ENCODE measurements at regions not wholly inside any gene's neighbourhood (a gene's known extent, or its start where the extent isn't known, plus 50 kb on each side); places are given as distances from the start of the nearest gene placed in this dataset.

GRCh38 chr13:97569841-97570240 lies 135.9 kb downstream of the RAP2A start:
- H3K4me3 ChIP-seq (ENCODE audit: low read depth in 2 of 2, low read length in 2 of 2): no peak overlapping the region
- no peaks in the 10 kb centered on the region for H3K4me1 ChIP-seq (ENCODE audit: control insufficient read depth, insufficient read depth, low read length)
- in situ Hi-C loops (cut with HindIII; ENCODE audit: low pct_unique_long_range_greater_than_20kb, low sequenced_read_pairs): no loop called here
- H3K36me3 ChIP-seq (ENCODE audit: control insufficient read depth, insufficient read depth, low read length): no peaks in the 10 kb centered on the region
- intact Hi-C loops (cut with micrococcal nuclease; ENCODE audit: unreplicated experiment): no loop called here
- TF ChIP-seq REST (IDR thresholded peaks at IDR 0.05; ENCODE audit: insufficient read depth in 1 of 2, low read depth in 2 of 2, low read length in 1 of 2): no peak
- TF ChIP-seq SIN3A (IDR thresholded peaks at IDR 0.05; ENCODE audit: borderline replicate concordance, insufficient read depth, low read depth, low read length): no peak
- TF ChIP-seq POLR2AphosphoS5 (IDR thresholded peaks at IDR 0.05; ENCODE audit: low read depth, low read length): no peak
- no peak for TF ChIP-seq CTCF (IDR thresholded peaks at IDR 0.05)
- no peak for TF ChIP-seq TCF7L2 (IDR thresholded peaks at IDR 0.05; ENCODE audit: low read depth, low read length)
- ChIA-PET POLR2A (no interaction called here), CTCF (no interaction called here)
- ATAC-seq: no peak
- no peaks in the 10 kb centered on the region for H3K9me3 ChIP-seq (ENCODE audit: control insufficient read depth, insufficient read depth, low read depth, low read length)
- BruUV-seq (replicated peaks): no TSS peak
- H3K27ac ChIP-seq (ENCODE audit: low read length): no peak overlapping the region
- no peak for DNase-seq (ENCODE audit: low read depth, low spot score)
- no peaks in the 10 kb centered on the region; the same call in 1 of the 2 replicates for H3K27me3 ChIP-seq (ENCODE audit: control insufficient read depth, insufficient read depth, low read length)

GRCh38 chr13:97570442-97570841 lies 136.5 kb downstream of the RAP2A start:
- TF ChIP-seq CTCF (IDR thresholded peaks at IDR 0.05) (no peak), TCF7L2 (IDR thresholded peaks at IDR 0.05; ENCODE audit: low read depth, low read length) (no peak)
- Histone ChIP-seq H3K4me1 (ENCODE audit: control insufficient read depth, insufficient read depth, low read length) (no peaks in the 10 kb centered on the region), H3K27me3 (ENCODE audit: control insufficient read depth, insufficient read depth, low read length) (no peaks in the 10 kb centered on the region; the same call in 1 of the 2 replicates), H3K36me3 (ENCODE audit: control insufficient read depth, insufficient read depth, low read length) (no peaks in the 10 kb centered on the region), H3K9me3 (ENCODE audit: control insufficient read depth, insufficient read depth, low read depth, low read length) (no peaks in the 10 kb centered on the region), H3K4me3 (ENCODE audit: low read depth in 2 of 2, low read length in 2 of 2) (no peak overlapping the region), H3K27ac (ENCODE audit: low read length) (no peak overlapping the region)
- ChIA-PET CTCF (no interaction called here), POLR2A (interaction anchor here (0.7 kb wide), 1 partner anchor 327 kb away, joined by 3 read pairs; no protein-coding TSS in a partner anchor)
- BruUV-seq (replicated peaks): no TSS peak
- no peak for ATAC-seq
- DNase-seq (ENCODE audit: low read depth, low spot score): no peak
- in situ Hi-C loops (cut with HindIII; ENCODE audit: low pct_unique_long_range_greater_than_20kb, low sequenced_read_pairs) (no loop called here), intact Hi-C loops (cut with micrococcal nuclease; ENCODE audit: unreplicated experiment) (no loop called here)

- H3K9me3 ChIP-seq (ENCODE audit: control insufficient read depth, insufficient read depth, low read depth, low read length): no peaks in the 10 kb centered on the region
- no peak overlapping the region for H3K27ac ChIP-seq (ENCODE audit: low read length)
- TF ChIP-seq POLR2AphosphoS5 (IDR thresholded peaks at IDR 0.05; ENCODE audit: low read depth, low read length) (no peak), SIN3A (IDR thresholded peaks at IDR 0.05; ENCODE audit: borderline replicate concordance, insufficient read depth, low read depth, low read length) (no peak), TCF7L2 (IDR thresholded peaks at IDR 0.05; ENCODE audit: low read depth, low read length) (no peak), REST (IDR thresholded peaks at IDR 0.05; ENCODE audit: insufficient read depth in 1 of 2, low read depth in 2 of 2, low read length in 1 of 2) (no peak), CTCF (IDR thresholded peaks at IDR 0.05) (no peak)
- BruUV-seq (replicated peaks): no TSS peak
- ChIA-PET CTCF (no interaction called here), POLR2A (no interaction called here)
- ATAC-seq (no peak), DNase-seq (ENCODE audit: low read depth, low spot score) (no peak)
- H3K27me3 ChIP-seq (ENCODE audit: control insufficient read depth, insufficient read depth, low read length): no peaks in the 10 kb centered on the region
- in situ Hi-C loops (cut with HindIII; ENCODE audit: low pct_unique_long_range_greater_than_20kb, low sequenced_read_pairs): no loop called here
- intact Hi-C loops (cut with micrococcal nuclease; ENCODE audit: unreplicated experiment): no loop called here
- H3K4me3 ChIP-seq (ENCODE audit: low read depth in 2 of 2, low read length in 2 of 2): no peak overlapping the region
- H3K36me3 ChIP-seq (ENCODE audit: control insufficient read depth, insufficient read depth, low read length): no peaks in the 10 kb centered on the region
- H3K4me1 ChIP-seq (ENCODE audit: control insufficient read depth, insufficient read depth, low read length): no peaks in the 10 kb centered on the region
Observed at GRCh38 chr13:97573011-97573410, 139.0 kb downstream of the RAP2A start.
